ENCODE measurements at regions not wholly inside any gene's neighbourhood (a gene's known extent, or its start where the extent isn't known, plus 50 kb on each side); places are given as distances from the start of the nearest gene placed in this dataset.
"Not testable (repeated sequence)": the region's sequence is repeated elsewhere in the genome, so short reads cannot be mapped to it uniquely, and the experiment has no call there.

GRCh38 chr20:48378976-48379675 is 448.7 kb downstream of the PREX1 start:
- peak; percentile 63 for DNase-seq
- in situ Hi-C loops (cut with HindIII; ENCODE audit: low pct_ligation_motif_present, low pct_unique_long_range_greater_than_20kb, low sequenced_read_pairs): no loop called here

- DNase-seq: no peak
- in situ Hi-C loops (cut with HindIII; ENCODE audit: low pct_ligation_motif_present, low pct_unique_long_range_greater_than_20kb, low sequenced_read_pairs): no loop called here
Measured at GRCh38 chr20:48377940-48378339, 449.9 kb downstream of the PREX1 start.

- no peak for DNase-seq
- in situ Hi-C loops (cut with HindIII; ENCODE audit: low pct_ligation_motif_present, low pct_unique_long_range_greater_than_20kb, low sequenced_read_pairs): no loop called here
Measured at GRCh38 chr20:48375804-48376203, 452.0 kb downstream of the PREX1 start.

- in situ Hi-C loops (cut with HindIII; ENCODE audit: low pct_ligation_motif_present, low pct_unique_long_range_greater_than_20kb, low sequenced_read_pairs): no loop called here
- DNase-seq: no peak
Measured at GRCh38 chr20:48374991-48375595, 452.7 kb downstream of the PREX1 start.

- in situ Hi-C loops (cut with HindIII; ENCODE audit: low pct_ligation_motif_present, low pct_unique_long_range_greater_than_20kb, low sequenced_read_pairs); DNase-seq: not testable (repeated sequence)
Measured at GRCh38 chr20:48374031-48374907, 453.5 kb downstream of the PREX1 start.

GRCh38 chr20:48373555-48373934 is 454.3 kb downstream of the PREX1 start:
- DNase-seq: no peak
- in situ Hi-C loops (cut with HindIII; ENCODE audit: low pct_ligation_motif_present, low pct_unique_long_range_greater_than_20kb, low sequenced_read_pairs): no loop called here

GRCh38 chr20:48372851-48373554 is 454.8 kb downstream of the PREX1 start:
- DNase-seq; in situ Hi-C loops (cut with HindIII; ENCODE audit: low pct_ligation_motif_present, low pct_unique_long_range_greater_than_20kb, low sequenced_read_pairs): not testable (repeated sequence)

GRCh38 chr20:48371211-48371610 is 456.6 kb downstream of the PREX1 start:
- in situ Hi-C loops (cut with HindIII; ENCODE audit: low pct_ligation_motif_present, low pct_unique_long_range_greater_than_20kb, low sequenced_read_pairs): no loop called here
- no peak for DNase-seq

GRCh38 chr20:48368580-48369021 is 459.2 kb downstream of the PREX1 start:
- DNase-seq; in situ Hi-C loops (cut with HindIII; ENCODE audit: low pct_ligation_motif_present, low pct_unique_long_range_greater_than_20kb, low sequenced_read_pairs): not testable (repeated sequence)

GRCh38 chr20:48367541-48368358 is 460.0 kb downstream of the PREX1 start:
- in situ Hi-C loops (cut with HindIII; ENCODE audit: low pct_ligation_motif_present, low pct_unique_long_range_greater_than_20kb, low sequenced_read_pairs); DNase-seq: not testable (repeated sequence)

- in situ Hi-C loops (cut with HindIII; ENCODE audit: low pct_ligation_motif_present, low pct_unique_long_range_greater_than_20kb, low sequenced_read_pairs): no loop called here
- no peak for DNase-seq
Measured at GRCh38 chr20:48366230-48366629, 461.6 kb downstream of the PREX1 start.

GRCh38 chr20:48364688-48365421 is 462.9 kb downstream of the PREX1 start:
- in situ Hi-C loops (cut with HindIII; ENCODE audit: low pct_ligation_motif_present, low pct_unique_long_range_greater_than_20kb, low sequenced_read_pairs): no loop called here

GRCh38 chr20:48364055-48364454 is 463.7 kb downstream of the PREX1 start:
- DNase-seq: no peak
- in situ Hi-C loops (cut with HindIII; ENCODE audit: low pct_ligation_motif_present, low pct_unique_long_range_greater_than_20kb, low sequenced_read_pairs): no loop called here

More at GRCh38 chr20:48364688-48365421, 462.9 kb downstream of the PREX1 start:
- DNase-seq: no peak

GRCh38 chr20:48360342-48360975 is 467.3 kb downstream of the PREX1 start:
- DNase-seq: no peak
- in situ Hi-C loops (cut with HindIII; ENCODE audit: low pct_ligation_motif_present, low pct_unique_long_range_greater_than_20kb, low sequenced_read_pairs): no loop called here

- in situ Hi-C loops (cut with HindIII; ENCODE audit: low pct_ligation_motif_present, low pct_unique_long_range_greater_than_20kb, low sequenced_read_pairs): no loop called here
- no peak for DNase-seq
Measured at GRCh38 chr20:48359692-48360341, 468.0 kb downstream of the PREX1 start.

- DNase-seq; in situ Hi-C loops (cut with HindIII; ENCODE audit: low pct_ligation_motif_present, low pct_unique_long_range_greater_than_20kb, low sequenced_read_pairs): not testable (repeated sequence)
Measured at GRCh38 chr20:48359055-48359390, 468.8 kb downstream of the PREX1 start.
